Brain microvascular endothelial cell (primary cell): ENCODE measurements at regions not wholly inside any gene's neighbourhood (a gene's known extent, or its start where the extent isn't known, plus 50 kb on each side); places are given as distances from the start of the nearest gene placed in this dataset.

Experiments
- DNase-seq: peaks from one replicate; pipeline ENCODE4 v3.0.0-alpha.2; 2020
- H3K27ac ChIP-seq: fragments of 250-450 bp; sonication (Bioruptor Pico); 2 replicates; pipeline ENCODE4 v1.5.1; 2020; ENCODE audit warnings: mild to moderate bottlenecking, moderate library complexity
- H3K27me3 ChIP-seq: fragments of 250-450 bp; sonication (Bioruptor Pico); replicated peaks from 2 replicates; pipeline ENCODE4 v1.5.1; 2020; ENCODE audit warnings: mild to moderate bottlenecking
- H3K36me3 ChIP-seq: fragments of 250-450 bp; sonication (Bioruptor Pico); replicated peaks from 2 replicates; pipeline ENCODE4 v1.5.1; 2020; ENCODE audit warnings: mild to moderate bottlenecking
- H3K4me3 ChIP-seq: 2 replicates; pipeline ENCODE4 v1.5.1; 2011; ENCODE audit warnings: low read depth, mild to moderate bottlenecking, control low read depth, low read length, moderate library complexity
- CTCF ChIP-seq: IDR thresholded peaks from 2 replicates; pipeline ENCODE4 v1.5.1; 2011; ENCODE audit warnings: low read depth, mild to moderate bottlenecking, moderate library complexity, low read length, control low read depth, inconsistent platforms; ENCODE audit errors: missing control alignments
- in situ Hi-C: cut with HindIII; loops from 2 replicates; pipeline ENCODE4 v1.10.0; 2017; ENCODE audit warnings: low sequenced_read_pairs, low pct_ligation_motif_present

DNA sequence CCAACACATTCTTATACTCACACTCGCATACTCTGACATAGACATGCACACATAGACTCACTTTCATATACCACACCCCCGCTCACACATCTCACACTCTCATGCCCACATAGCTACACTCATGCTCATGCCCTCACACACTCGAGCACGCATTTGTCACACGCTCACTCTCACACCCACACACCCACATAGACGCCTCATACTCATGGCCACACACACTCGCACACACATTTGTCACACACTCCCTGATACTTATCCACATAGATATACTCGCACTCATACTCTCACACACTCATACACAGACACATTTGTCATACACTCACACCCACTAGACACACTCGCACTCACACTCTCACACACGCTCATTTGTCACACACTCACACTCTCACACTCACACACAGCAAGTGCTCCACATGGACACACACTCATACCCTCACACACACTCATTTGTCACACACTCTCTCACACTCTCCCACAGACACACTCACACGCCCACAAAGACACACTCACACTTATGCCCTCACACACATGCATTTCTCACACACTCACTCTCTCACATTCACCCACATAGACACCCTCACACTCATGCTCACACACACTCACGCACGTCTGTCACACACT is 50.9 kb downstream of the TNP1 start:
- in situ Hi-C loops = no loop called here
- no peaks in the 10 kb centered on the region for H3K36me3 ChIP-seq
- no peak for TF ChIP-seq CTCF
- no peak for DNase-seq
- H3K4me3 ChIP-seq = no peak overlapping the region
- H3K27ac ChIP-seq = no peak overlapping the region
- no peaks in the 10 kb centered on the region for H3K27me3 ChIP-seq

DNA sequence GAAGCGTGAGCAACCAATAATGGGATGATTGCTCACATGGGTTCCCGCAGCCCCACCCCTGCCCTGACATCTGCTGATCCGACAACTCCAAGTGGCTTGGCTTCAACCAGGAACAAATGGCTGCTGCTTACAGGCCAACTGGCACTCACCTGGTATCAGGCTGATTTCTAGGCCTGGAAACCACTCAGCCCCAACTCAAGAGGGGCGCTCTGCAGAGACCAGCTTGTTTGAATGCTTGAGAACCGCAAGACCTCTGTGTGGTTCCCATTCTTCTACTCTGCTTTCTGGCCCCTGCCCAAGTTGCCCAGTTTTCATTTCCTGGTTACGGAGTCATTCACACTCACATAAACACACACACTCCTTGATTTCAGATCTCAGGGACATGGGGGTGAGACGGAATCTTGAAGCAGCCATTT is 52.0 kb downstream of the TNP1 start:
- Histone ChIP-seq H3K27ac (no peak overlapping the region), H3K27me3 (no peaks in the 10 kb centered on the region), H3K36me3 (no peaks in the 10 kb centered on the region), H3K4me3 (no peak overlapping the region)
- in situ Hi-C loops = no loop called here
- DNase-seq = peak; percentile 24
- no peak for TF ChIP-seq CTCF

DNA sequence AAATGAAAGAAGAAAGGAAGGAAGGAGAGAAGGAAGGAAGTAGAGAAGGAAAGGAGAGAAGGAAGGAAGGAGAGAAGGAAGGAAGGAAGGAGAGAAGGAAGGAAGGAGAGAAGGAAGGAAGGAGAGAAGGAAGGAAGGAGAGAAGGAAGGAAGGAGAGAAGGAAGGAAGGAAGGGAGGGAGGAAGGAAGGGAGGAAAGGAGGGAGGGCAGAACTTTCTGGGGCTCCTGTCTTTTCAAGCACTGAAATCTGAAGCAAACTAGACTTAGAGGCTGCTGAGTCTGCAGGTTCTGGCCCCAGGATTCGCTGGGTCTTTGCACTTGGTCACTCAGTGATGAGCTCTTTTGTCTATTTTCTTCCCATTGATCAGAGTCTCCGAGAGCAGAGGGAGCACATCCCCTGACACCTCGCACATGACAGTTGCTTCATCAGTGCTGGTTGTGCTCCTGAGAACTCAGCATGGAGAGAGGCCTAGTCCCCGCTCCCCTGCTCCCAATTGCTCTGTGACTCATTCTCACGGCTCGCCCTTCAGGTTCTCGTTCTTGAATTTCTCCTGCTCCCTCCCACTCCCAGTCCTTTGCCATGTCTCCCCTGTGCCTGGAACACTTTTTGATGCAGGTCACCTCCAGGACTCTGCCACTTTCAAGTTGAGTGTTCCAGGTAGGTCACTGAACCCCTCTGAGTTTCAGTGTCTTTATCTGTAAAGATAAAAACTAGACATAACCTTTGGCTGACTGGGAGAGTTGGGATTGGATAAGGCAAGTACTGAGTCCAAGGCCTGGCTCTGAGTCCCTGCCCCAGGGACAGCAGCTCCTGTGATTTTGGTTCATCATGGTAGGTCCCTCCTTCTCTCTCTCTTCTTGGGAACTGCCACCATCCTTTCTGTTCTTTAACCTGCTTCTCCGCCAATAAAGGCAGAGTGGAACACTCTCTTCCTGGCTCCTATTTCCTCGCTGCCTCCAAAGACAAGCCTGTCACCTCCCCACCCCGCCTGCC is 55.2 kb downstream of the TNP1 start:
- no peak for DNase-seq
- in situ Hi-C loops = no loop called here
- no peak for TF ChIP-seq CTCF
- no peak overlapping the region for H3K27ac ChIP-seq
- H3K4me3 ChIP-seq = no peak overlapping the region
- no peaks in the 10 kb centered on the region for H3K36me3 ChIP-seq
- no peaks in the 10 kb centered on the region for H3K27me3 ChIP-seq

GRCh38 chr2:216803791-216804190 is 56.1 kb downstream of the TNP1 start:
- H3K27me3 ChIP-seq = no peaks in the 10 kb centered on the region
- no peak overlapping the region for H3K4me3 ChIP-seq
- DNase-seq = no peak
- H3K36me3 ChIP-seq = no peaks in the 10 kb centered on the region
- H3K27ac ChIP-seq = no peak overlapping the region
- in situ Hi-C loops = no loop called here
- TF ChIP-seq CTCF = no peak

DNA sequence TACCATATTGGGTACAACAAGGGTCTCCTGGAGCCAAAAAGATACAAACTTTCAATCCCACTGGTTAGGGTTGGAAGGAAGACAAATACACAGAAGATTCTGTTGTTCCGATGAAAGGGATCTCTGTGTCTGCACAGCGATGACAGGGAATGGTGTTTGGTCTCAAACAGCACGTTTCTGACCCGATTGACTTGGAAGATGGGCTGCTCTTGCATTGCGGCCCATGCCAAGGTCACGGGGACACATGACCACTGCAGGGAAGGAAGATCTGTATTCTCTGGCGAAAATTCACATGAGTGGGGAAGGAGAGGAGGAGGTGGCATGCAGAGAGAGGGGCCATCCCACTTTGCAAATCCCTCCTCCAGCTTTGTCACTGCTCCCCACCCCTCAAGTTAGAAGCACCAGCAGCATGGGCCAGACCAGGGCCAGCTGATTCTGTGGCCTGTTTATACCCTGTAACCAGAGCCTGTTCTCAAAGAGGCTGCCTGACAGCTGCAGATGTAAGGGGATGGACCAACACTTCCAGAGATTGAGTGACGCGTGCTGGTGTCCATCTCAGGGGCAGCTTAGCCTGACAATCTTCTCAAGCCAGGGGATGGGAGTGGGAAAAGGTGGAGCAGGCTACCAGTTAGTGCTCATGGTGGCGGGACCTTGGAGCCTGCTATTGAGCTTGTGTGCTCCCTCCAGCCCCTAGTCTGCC is 57.2 kb downstream of the TNP1 start:
- DNase-seq = no peak
- Histone ChIP-seq H3K27ac (no peak overlapping the region), H3K27me3 (no peaks in the 10 kb centered on the region), H3K36me3 (no peaks in the 10 kb centered on the region), H3K4me3 (no peak overlapping the region)
- no peak for TF ChIP-seq CTCF
- in situ Hi-C loops = no loop called here
